ENCODE measurements at regions not wholly inside any gene's neighbourhood (a gene's known extent, or its start where the extent isn't known, plus 50 kb on each side); places are given as distances from the start of the nearest gene placed in this dataset.
"Not testable (repeated sequence)": the region's sequence is repeated elsewhere in the genome, so short reads cannot be mapped to it uniquely, and the experiment has no call there.

GRCh38 chr7:114294036-114294435, 120.6 kb upstream of the FOXP2 start:
- no peak overlapping the region for H3K4me3 ChIP-seq (ENCODE audit: low read length)
- no peak overlapping the region for H3K4me3 Mint-ChIP-seq
- DNase-seq (no peak), ATAC-seq (no peak)
- peaks cover 0 to 6% (median 3%) of the 10 kb centered on the region in 5 donors for H3K27me3 Mint-ChIP-seq
- no peak overlapping the region for H3K27ac ChIP-seq (ENCODE audit: low read depth, low read length)
- H3K4me1 Mint-ChIP-seq, result no peaks in the 10 kb centered on the region
- intact Hi-C loops (cut with micrococcal nuclease), result no loop called here
- ChIA-PET CTCF (no interaction called here), POLR2A (no interaction called here)
- peaks cover 0 to 5% (median 0%) of the 10 kb centered on the region in 11 donors for H3K9me3 Mint-ChIP-seq
- no peaks in the 10 kb centered on the region for H3K36me3 Mint-ChIP-seq
- H3K4me1 ChIP-seq (ENCODE audit: control insufficient read depth in 2 of 2, insufficient read depth in 2 of 2, low read length in 2 of 2), result no peaks in the 10 kb centered on the region
- no peaks in the 10 kb centered on the region for H3K27me3 ChIP-seq (ENCODE audit: control insufficient read depth in 2 of 2, insufficient read depth in 2 of 2, low read length in 2 of 2)
- H3K36me3 ChIP-seq (ENCODE audit: control insufficient read depth in 2 of 3, insufficient read depth in 3 of 3, low read length in 3 of 3), result no peaks in the 10 kb centered on the region
- H3K9me3 ChIP-seq (ENCODE audit: control insufficient read depth in 2 of 3, low read length in 3 of 3), result no peaks in the 10 kb centered on the region
- no peak overlapping the region for H3K27ac Mint-ChIP-seq

- Histone ChIP-seq H3K4me3 (ENCODE audit: low read length) (no peak overlapping the region), H3K9me3 (ENCODE audit: control insufficient read depth in 2 of 3, low read length in 3 of 3) (no peaks in the 10 kb centered on the region), H3K27ac (ENCODE audit: low read depth, low read length) (no peak overlapping the region), H3K4me1 (ENCODE audit: control insufficient read depth in 2 of 2, insufficient read depth in 2 of 2, low read length in 2 of 2) (no peaks in the 10 kb centered on the region), H3K27me3 (ENCODE audit: control insufficient read depth in 2 of 2, insufficient read depth in 2 of 2, low read length in 2 of 2) (no peaks in the 10 kb centered on the region), H3K36me3 (ENCODE audit: control insufficient read depth in 2 of 3, insufficient read depth in 3 of 3, low read length in 3 of 3) (no peaks in the 10 kb centered on the region)
- ChIA-PET POLR2A (no interaction called here), CTCF (no interaction called here)
- intact Hi-C loops (cut with micrococcal nuclease), result no loop called here
- Mint-ChIP-seq H3K4me1 (no peaks in the 10 kb centered on the region), H3K27me3 (peaks cover 0 to 6% (median 3%) of the 10 kb centered on the region in 5 donors), H3K27ac (no peak overlapping the region), H3K9me3 (peaks cover 0 to 5% (median 0%) of the 10 kb centered on the region in 11 donors), H3K4me3 (no peak overlapping the region), H3K36me3 (no peaks in the 10 kb centered on the region)
- DNase-seq (no peak), ATAC-seq (peak; percentile 65)
These were observed 121.2 kb upstream of the FOXP2 start for GRCh38 chr7:114293289-114294012.

GRCh38 chr7:114279901-114280300, 134.7 kb upstream of the FOXP2 start:
- H3K27ac Mint-ChIP-seq, result no peak overlapping the region
- no peaks in the 10 kb centered on the region for H3K4me1 ChIP-seq (ENCODE audit: control insufficient read depth in 2 of 2, insufficient read depth in 2 of 2, low read length in 2 of 2)
- POLR2A ChIA-PET, result no interaction called here

GRCh38 chr7:114273218-114273617, 141.4 kb upstream of the FOXP2 start:
- H3K9me3 ChIP-seq (ENCODE audit: control insufficient read depth in 2 of 3, low read length in 3 of 3), result no peaks in the 10 kb centered on the region
- no peaks in the 10 kb centered on the region for H3K27me3 ChIP-seq (ENCODE audit: control insufficient read depth in 2 of 2, insufficient read depth in 2 of 2, low read length in 2 of 2)
- H3K9me3 Mint-ChIP-seq, result peaks cover 0 to 4% (median 0%) of the 10 kb centered on the region in 11 donors
- no peak overlapping the region for H3K4me3 Mint-ChIP-seq
- no peak overlapping the region for H3K27ac ChIP-seq (ENCODE audit: low read depth, low read length)
- no peak overlapping the region for H3K4me3 ChIP-seq (ENCODE audit: low read length)
- DNase-seq, result no peak
- H3K4me1 Mint-ChIP-seq, result no peaks in the 10 kb centered on the region
- no peaks in the 10 kb centered on the region for H3K36me3 Mint-ChIP-seq
- POLR2A ChIA-PET, result no interaction called here
- no peak overlapping the region for H3K27ac Mint-ChIP-seq
- no peaks in the 10 kb centered on the region for H3K36me3 ChIP-seq (ENCODE audit: control insufficient read depth in 2 of 3, insufficient read depth in 3 of 3, low read length in 3 of 3)
- no peaks in the 10 kb centered on the region for H3K27me3 Mint-ChIP-seq
- CTCF ChIA-PET, result no interaction called here
- intact Hi-C loops (cut with micrococcal nuclease), result loop anchor here in 1 of 2 donors (5.0 kb wide), 1 partner anchor 231 kb away; no protein-coding TSS in a partner anchor
- H3K4me1 ChIP-seq (ENCODE audit: control insufficient read depth in 2 of 2, insufficient read depth in 2 of 2, low read length in 2 of 2), result no peaks in the 10 kb centered on the region
- no peak for ATAC-seq

More at GRCh38 chr7:114279901-114280300, 134.7 kb upstream of the FOXP2 start:
- CTCF ChIA-PET, result no interaction called here
- DNase-seq (no peak), ATAC-seq (no peak)
- no peak overlapping the region for H3K4me3 ChIP-seq (ENCODE audit: low read length)
- no peak overlapping the region for H3K27ac ChIP-seq (ENCODE audit: low read depth, low read length)
- Mint-ChIP-seq H3K27me3 (no peaks in the 10 kb centered on the region), H3K36me3 (no peaks in the 10 kb centered on the region), H3K9me3 (no peaks in the 10 kb centered on the region), H3K4me3 (no peak overlapping the region), H3K4me1 (no peaks in the 10 kb centered on the region)
- H3K36me3 ChIP-seq (ENCODE audit: control insufficient read depth in 2 of 3, insufficient read depth in 3 of 3, low read length in 3 of 3), result no peaks in the 10 kb centered on the region
- intact Hi-C loops (cut with micrococcal nuclease), result no loop called here
- no peaks in the 10 kb centered on the region for H3K27me3 ChIP-seq (ENCODE audit: control insufficient read depth in 2 of 2, insufficient read depth in 2 of 2, low read length in 2 of 2)
- no peaks in the 10 kb centered on the region for H3K9me3 ChIP-seq (ENCODE audit: control insufficient read depth in 2 of 3, low read length in 3 of 3)

DNA sequence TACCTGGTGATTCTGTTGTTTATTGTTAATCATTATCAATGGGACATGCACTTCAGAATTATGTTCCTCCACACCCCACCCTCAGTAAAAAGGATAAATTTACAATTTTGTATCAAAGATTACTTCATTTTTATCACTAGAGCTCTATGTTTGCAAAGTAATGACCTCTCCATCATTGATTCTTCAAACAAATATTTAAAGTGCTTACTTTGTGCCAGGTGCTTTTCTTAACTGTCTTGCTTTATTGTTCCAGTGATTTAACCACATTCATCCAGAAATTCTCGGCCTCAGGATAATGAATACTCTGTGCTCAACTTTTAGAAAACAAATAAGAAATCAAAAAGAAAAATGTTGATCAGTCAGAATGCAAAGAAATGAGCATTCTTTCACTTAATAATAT, 144.9 kb upstream of the FOXP2 start:
- no peak overlapping the region for H3K4me3 Mint-ChIP-seq
- POLR2A ChIA-PET, result no interaction called here
- no peaks in the 10 kb centered on the region for H3K4me1 Mint-ChIP-seq
- Histone ChIP-seq H3K9me3 (ENCODE audit: control insufficient read depth in 2 of 3, low read length in 3 of 3) (no peaks in the 10 kb centered on the region), H3K27ac (ENCODE audit: low read depth, low read length) (no peak overlapping the region), H3K36me3 (ENCODE audit: control insufficient read depth in 2 of 3, insufficient read depth in 3 of 3, low read length in 3 of 3) (no peaks in the 10 kb centered on the region), H3K4me1 (ENCODE audit: control insufficient read depth in 2 of 2, insufficient read depth in 2 of 2, low read length in 2 of 2) (no peaks in the 10 kb centered on the region), H3K27me3 (ENCODE audit: control insufficient read depth in 2 of 2, insufficient read depth in 2 of 2, low read length in 2 of 2) (no peaks in the 10 kb centered on the region), H3K4me3 (ENCODE audit: low read length) (no peak overlapping the region)
- no peaks in the 10 kb centered on the region for H3K27me3 Mint-ChIP-seq
- ATAC-seq (no peak), DNase-seq (no peak)
- no peaks in the 10 kb centered on the region for H3K36me3 Mint-ChIP-seq
- no peak overlapping the region for H3K27ac Mint-ChIP-seq
- intact Hi-C loops (cut with micrococcal nuclease), result loop anchor here in 1 of 2 donors (5.0 kb wide), 1 partner anchor 227 kb away; no protein-coding TSS in a partner anchor
- CTCF ChIA-PET, result no interaction called here
- H3K9me3 Mint-ChIP-seq, result peaks cover 0 to 5% (median 0%) of the 10 kb centered on the region in 11 donors

DNA sequence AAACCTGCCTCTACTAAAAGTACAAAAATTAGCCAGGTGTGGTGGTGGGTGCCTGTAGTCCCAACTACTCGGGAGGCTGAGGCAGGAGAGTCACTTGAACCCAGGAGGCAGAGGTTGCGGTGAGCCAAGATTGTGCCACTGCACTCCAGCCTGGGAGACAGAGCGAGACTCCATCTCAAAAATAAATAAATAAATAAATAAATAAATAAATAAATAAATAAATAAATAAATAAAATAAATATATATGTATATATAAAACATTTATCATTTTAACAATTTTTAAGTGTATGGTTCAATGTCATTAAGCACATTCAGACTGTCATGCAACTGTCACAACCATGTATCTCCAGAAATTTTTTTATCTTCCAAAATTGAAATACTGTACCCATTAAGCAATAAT, 147.1 kb upstream of the FOXP2 start:
- H3K27me3 Mint-ChIP-seq; H3K4me1 Mint-ChIP-seq; H3K36me3 Mint-ChIP-seq; POLR2A ChIA-PET; H3K27ac Mint-ChIP-seq; H3K36me3 ChIP-seq (ENCODE audit: control insufficient read depth in 2 of 3, insufficient read depth in 3 of 3, low read length in 3 of 3); CTCF ChIA-PET; H3K27me3 ChIP-seq (ENCODE audit: control insufficient read depth in 2 of 2, insufficient read depth in 2 of 2, low read length in 2 of 2); H3K27ac ChIP-seq (ENCODE audit: low read depth, low read length); intact Hi-C loops (cut with micrococcal nuclease); H3K4me3 ChIP-seq (ENCODE audit: low read length); H3K9me3 ChIP-seq (ENCODE audit: control insufficient read depth in 2 of 3, low read length in 3 of 3); H3K4me1 ChIP-seq (ENCODE audit: control insufficient read depth in 2 of 2, insufficient read depth in 2 of 2, low read length in 2 of 2); H3K4me3 Mint-ChIP-seq; DNase-seq; ATAC-seq: not testable (repeated sequence)
- peaks cover 0 to 16% (median 1%) of the 10 kb centered on the region in 11 donors for H3K9me3 Mint-ChIP-seq

DNA sequence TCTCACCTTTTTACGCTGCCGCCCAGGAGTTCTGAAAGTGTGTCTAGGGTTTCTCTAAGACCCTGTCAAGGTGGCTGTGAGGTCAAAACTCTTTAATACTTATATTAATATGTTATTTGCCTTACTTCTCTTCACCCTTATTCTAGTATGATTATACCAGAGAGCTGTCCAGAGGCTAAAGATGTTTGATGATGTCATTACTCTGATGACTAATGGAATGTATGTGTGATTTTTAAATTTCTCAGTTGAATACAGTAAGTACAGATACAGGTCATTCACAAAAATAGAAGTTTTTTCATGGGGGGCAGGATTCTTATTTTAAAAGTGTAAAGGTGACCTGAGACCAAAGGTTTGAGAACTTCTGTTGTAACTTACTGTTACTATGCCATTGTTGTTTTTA, 150.6 kb upstream of the FOXP2 start:
- ATAC-seq (no peak), DNase-seq (no peak)
- H3K4me3 Mint-ChIP-seq, result no peak overlapping the region
- intact Hi-C loops (cut with micrococcal nuclease), result no loop called here
- H3K27me3 Mint-ChIP-seq, result no peaks in the 10 kb centered on the region
- H3K27me3 ChIP-seq (ENCODE audit: control insufficient read depth in 2 of 2, insufficient read depth in 2 of 2, low read length in 2 of 2), result no peaks in the 10 kb centered on the region
- no peaks in the 10 kb centered on the region for H3K4me1 ChIP-seq (ENCODE audit: control insufficient read depth in 2 of 2, insufficient read depth in 2 of 2, low read length in 2 of 2)
- H3K9me3 Mint-ChIP-seq, result peaks cover 0 to 16% (median 2%) of the 10 kb centered on the region in 11 donors
- CTCF ChIA-PET, result no interaction called here
- no peaks in the 10 kb centered on the region for H3K36me3 Mint-ChIP-seq
- no peak overlapping the region for H3K27ac Mint-ChIP-seq
- no peak overlapping the region for H3K27ac ChIP-seq (ENCODE audit: low read depth, low read length)
- H3K9me3 ChIP-seq (ENCODE audit: control insufficient read depth in 2 of 3, low read length in 3 of 3), result no peaks in the 10 kb centered on the region
- POLR2A ChIA-PET, result no interaction called here
- no peaks in the 10 kb centered on the region for H3K4me1 Mint-ChIP-seq
- no peaks in the 10 kb centered on the region for H3K36me3 ChIP-seq (ENCODE audit: control insufficient read depth in 2 of 3, insufficient read depth in 3 of 3, low read length in 3 of 3)
- H3K4me3 ChIP-seq (ENCODE audit: low read length), result no peak overlapping the region
